HG03025 (cell line): ENCODE measurements at regions not wholly inside any gene's neighbourhood (a gene's known extent, or its start where the extent isn't known, plus 50 kb on each side); places are given as distances from the start of the nearest gene placed in this dataset.

Experiments used
- ATAC-seq: cut with Tn5 transposase; IDR thresholded peaks from one replicate; pipeline ENCODE4 v1.9.1; 2021; ENCODE audit warnings: mild to moderate bottlenecking, moderate library complexity; ENCODE audit not compliant: unreplicated experiment, low FRiP score

GRCh38 chr6:14450133-14450504 lies 332.5 kb downstream of the CD83 start:
- no peak for ATAC-seq

- ATAC-seq: no peak
Measured at GRCh38 chr6:14450578-14450977, 333.0 kb downstream of the CD83 start.

GRCh38 chr6:14451594-14452374 lies 334.2 kb downstream of the CD83 start:
- ATAC-seq: no peak

- ATAC-seq: no peak
Measured at GRCh38 chr6:14452567-14453527, 335.3 kb downstream of the CD83 start.

GRCh38 chr6:14453712-14454472 lies 336.3 kb downstream of the CD83 start:
- no peak for ATAC-seq

GRCh38 chr6:14454473-14454775 lies 336.9 kb downstream of the CD83 start:
- ATAC-seq: no peak

GRCh38 chr6:14455427-14455826 lies 337.9 kb downstream of the CD83 start:
- ATAC-seq: no peak

- ATAC-seq: no peak
Measured at GRCh38 chr6:14455876-14456648, 338.5 kb downstream of the CD83 start.

- ATAC-seq: no peak
Measured at GRCh38 chr6:14456941-14457340, 339.4 kb downstream of the CD83 start.

GRCh38 chr6:14458669-14459266 lies 341.2 kb downstream of the CD83 start:
- ATAC-seq: no peak

- no peak for ATAC-seq
Measured at GRCh38 chr6:14459315-14459714, 341.7 kb downstream of the CD83 start.

GRCh38 chr6:14460556-14460955 lies 343.0 kb downstream of the CD83 start:
- no peak for ATAC-seq

GRCh38 chr6:14462135-14462534 lies 344.6 kb downstream of the CD83 start:
- ATAC-seq: no peak

- ATAC-seq: no peak
Measured at GRCh38 chr6:14462566-14462965, 345.0 kb downstream of the CD83 start.

- ATAC-seq: no peak
Measured at GRCh38 chr6:14463110-14463509, 345.5 kb downstream of the CD83 start.

- no peak for ATAC-seq
Measured at GRCh38 chr6:14464055-14464454, 346.5 kb downstream of the CD83 start.

GRCh38 chr6:14464716-14465115 lies 347.1 kb downstream of the CD83 start:
- no peak for ATAC-seq

- ATAC-seq: no peak
Measured at GRCh38 chr6:14466278-14466677, 348.7 kb downstream of the CD83 start.

GRCh38 chr6:14467591-14467990 lies 350.0 kb downstream of the CD83 start:
- ATAC-seq: no peak
